Fibroblast of pulmonary artery (primary cell): ENCODE measurements at regions not wholly inside any gene's neighbourhood (a gene's known extent, or its start where the extent isn't known, plus 50 kb on each side); places are given as distances from the start of the nearest gene placed in this dataset.
"Not testable (repeated sequence)": the region's sequence is repeated elsewhere in the genome, so short reads cannot be mapped to it uniquely, and the experiment has no call there.

ENCODE experiments used
- DNase-seq: peaks from one replicate; pipeline ENCODE4 v3.0.0-alpha.2; 2010; ENCODE audit warnings: low read depth
- H3K4me3 ChIP-seq: replicated peaks from 2 replicates; pipeline ENCODE4 v1.5.1; 2011; ENCODE audit warnings: low read depth, mild to moderate bottlenecking, control low read depth, low read length, moderate library complexity
- CTCF ChIP-seq: IDR thresholded peaks from 2 replicates; pipeline ENCODE4 v1.5.1; 2011; ENCODE audit warnings: mild to moderate bottlenecking, control low read depth, low read length, inconsistent platforms; ENCODE audit errors: missing control alignments

- H3K4me3 ChIP-seq = no peak overlapping the region
- DNase-seq = no peak
- TF ChIP-seq CTCF = no peak
Observed at GRCh38 chr1:241447031-241447644, 72.4 kb downstream of the FH start.

- DNase-seq = no peak
- no peak overlapping the region for H3K4me3 ChIP-seq
- TF ChIP-seq CTCF = no peak
Observed at GRCh38 chr1:241444836-241445235, 74.7 kb downstream of the FH start.

- no peak overlapping the region for H3K4me3 ChIP-seq
- DNase-seq = no peak
- no peak for TF ChIP-seq CTCF
Observed at GRCh38 chr1:241443561-241443960, 76.0 kb downstream of the FH start.

GRCh38 chr1:241442686-241443085, 76.9 kb downstream of the FH start:
- no peak for DNase-seq
- no peak for TF ChIP-seq CTCF
- H3K4me3 ChIP-seq = no peak overlapping the region

- H3K4me3 ChIP-seq = no peak overlapping the region
- TF ChIP-seq CTCF = no peak
- no peak for DNase-seq
Observed at GRCh38 chr1:241440904-241441303, 78.7 kb downstream of the FH start.

GRCh38 chr1:241438686-241439085, 80.9 kb downstream of the FH start:
- DNase-seq, H3K4me3 ChIP-seq: not testable (repeated sequence)

- no peak for TF ChIP-seq CTCF
- no peak overlapping the region for H3K4me3 ChIP-seq
- DNase-seq = no peak
Observed at GRCh38 chr1:241432241-241432640, 75.2 kb upstream of the RGS7 start.

- DNase-seq, H3K4me3 ChIP-seq: not testable (repeated sequence)
Observed at GRCh38 chr1:241425091-241425490, 68.1 kb upstream of the RGS7 start.
